OCI-LY1 (cell line): ENCODE measurements at regions not wholly inside any gene's neighbourhood (a gene's known extent, or its start where the extent isn't known, plus 50 kb on each side); places are given as distances from the start of the nearest gene placed in this dataset.

Experiments used
- EZH2 ChIP-seq: fragments of 200-600 bp; sonication (generic), shearing (Covaris generic); IDR thresholded peaks from 2 replicates; pipeline ENCODE4 v1.8.0; 2017; ENCODE audit warnings: borderline replicate concordance, mixed run types, mild to moderate bottlenecking, antibody characterized with exemption, low read length, moderate library complexity, mixed read lengths
- TF ChIP-seq, protein P1 (sequence below): fragments of 200-600 bp; sonication (generic), shearing (Covaris generic); IDR thresholded peaks from 2 replicates; pipeline ENCODE4 v1.5.1; 2017; ENCODE audit warnings: mild to moderate bottlenecking, antibody characterized with exemption, low read length, moderate library complexity, mixed read lengths

DNA sequence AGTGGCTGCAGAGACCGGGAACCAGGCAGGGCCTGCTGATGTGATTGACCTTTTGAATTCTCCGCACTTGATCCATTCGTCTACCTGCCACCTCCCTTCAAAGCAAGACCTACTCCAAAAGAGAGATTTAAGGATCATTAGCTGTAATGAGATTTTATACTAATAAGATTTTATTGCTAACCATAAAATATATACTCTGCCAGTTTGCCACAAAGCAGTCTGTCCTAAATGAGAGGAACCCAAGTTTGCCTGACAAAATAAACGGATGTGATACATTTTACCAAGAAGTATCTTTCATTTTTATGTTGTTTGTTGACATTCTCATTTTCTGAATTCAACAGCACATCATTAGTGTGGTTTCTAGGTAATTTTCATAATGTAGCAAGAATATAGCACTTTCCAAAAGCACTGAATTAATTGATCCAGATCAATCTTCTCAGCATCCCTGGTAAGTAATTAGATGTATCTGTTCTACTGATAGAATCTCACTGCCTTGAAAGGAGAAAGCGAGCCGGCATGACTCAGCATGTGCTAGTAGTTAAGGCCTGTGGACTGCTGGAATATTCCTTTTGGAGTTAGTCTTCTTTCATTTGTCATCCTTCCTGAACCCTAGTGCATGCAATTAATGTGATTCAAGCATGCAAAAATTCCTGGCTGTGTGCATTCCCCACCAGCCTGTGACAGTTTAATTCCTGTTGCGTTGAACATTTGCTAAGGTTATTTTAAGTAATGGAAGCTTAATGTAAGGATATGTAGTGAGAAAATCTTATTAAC, 128.5 kb downstream of the ARL6IP6 start:
- no peak for TF ChIP-seq EZH2
- TF ChIP-seq, protein P1, sequence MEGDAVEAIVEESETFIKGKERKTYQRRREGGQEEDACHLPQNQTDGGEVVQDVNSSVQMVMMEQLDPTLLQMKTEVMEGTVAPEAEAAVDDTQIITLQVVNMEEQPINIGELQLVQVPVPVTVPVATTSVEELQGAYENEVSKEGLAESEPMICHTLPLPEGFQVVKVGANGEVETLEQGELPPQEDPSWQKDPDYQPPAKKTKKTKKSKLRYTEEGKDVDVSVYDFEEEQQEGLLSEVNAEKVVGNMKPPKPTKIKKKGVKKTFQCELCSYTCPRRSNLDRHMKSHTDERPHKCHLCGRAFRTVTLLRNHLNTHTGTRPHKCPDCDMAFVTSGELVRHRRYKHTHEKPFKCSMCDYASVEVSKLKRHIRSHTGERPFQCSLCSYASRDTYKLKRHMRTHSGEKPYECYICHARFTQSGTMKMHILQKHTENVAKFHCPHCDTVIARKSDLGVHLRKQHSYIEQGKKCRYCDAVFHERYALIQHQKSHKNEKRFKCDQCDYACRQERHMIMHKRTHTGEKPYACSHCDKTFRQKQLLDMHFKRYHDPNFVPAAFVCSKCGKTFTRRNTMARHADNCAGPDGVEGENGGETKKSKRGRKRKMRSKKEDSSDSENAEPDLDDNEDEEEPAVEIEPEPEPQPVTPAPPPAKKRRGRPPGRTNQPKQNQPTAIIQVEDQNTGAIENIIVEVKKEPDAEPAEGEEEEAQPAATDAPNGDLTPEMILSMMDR, result no peak
